H1 (cell line): ENCODE measurements at regions not wholly inside any gene's neighbourhood (a gene's known extent, or its start where the extent isn't known, plus 50 kb on each side); places are given as distances from the start of the nearest gene placed in this dataset.

Experiments
- CTCF ChIA-PET: fragments of 300-600 bp; sonication (Branson Sonifier 250); formaldehyde crosslinking; loops from one replicate; lab custom pipeline; 2021; ENCODE audit not compliant: partially characterized antibody; lab: Charles Lee
- POLR2A ChIA-PET: fragments of 300-600 bp; sonication (Branson Sonifier 250); formaldehyde crosslinking; loops from one replicate; lab custom pipeline; 2021; ENCODE audit warnings: inconsistent platforms; ENCODE audit not compliant: partially characterized antibody; lab: Charles Lee
- DNase-seq, 2 experiments: peaks; one replicate each; pipeline versions ENCODE4 v3.0.0 to v3.0.0-alpha.2; 2010 to 2022; ENCODE audit warnings: low spot score in 2 of 2, low read depth in 1 of 2, mixed read lengths in 1 of 2
- FAIRE-seq: peaks from 2 replicates; lab custom pipeline; 2011; peaks lifted over from hg19 to GRCh38; lab: Jason Lieb, UNC
- H2AFZ ChIP-seq: 2 replicates; pipeline ENCODE4 v1.8.1; 2012; ENCODE audit warnings: low read length, inconsistent platforms
- H2AK5ac ChIP-seq: 2 replicates; pipeline ENCODE4 v1.6.1; 2013; ENCODE audit warnings: low read depth, low read length
- H2BK120ac ChIP-seq: replicated peaks from 2 replicates; pipeline ENCODE3; 2013; ENCODE audit warnings: low read depth, low read length, inconsistent platforms
- H2BK12ac ChIP-seq: 2 replicates; pipeline ENCODE4 v1.6.1; 2013; ENCODE audit warnings: low read depth, low read length
- H2BK15ac ChIP-seq: 2 replicates; pipeline ENCODE4 v1.6.1; 2013; ENCODE audit warnings: low read length
- H2BK20ac ChIP-seq: 2 replicates; pipeline ENCODE4 v1.6.1; 2013; ENCODE audit warnings: low read length
- H2BK5ac ChIP-seq: 2 replicates; pipeline ENCODE4 v1.6.1; 2013; ENCODE audit warnings: low read depth, low read length
- H3K14ac ChIP-seq: 2 replicates; pipeline ENCODE4 v1.6.1; 2013; ENCODE audit warnings: inconsistent platforms; ENCODE audit not compliant: insufficient read length
- H3K18ac ChIP-seq: 2 replicates; pipeline ENCODE4 v1.6.1; 2013; ENCODE audit warnings: low read length; ENCODE audit errors: extremely low read depth
- H3K23ac ChIP-seq: 2 replicates; pipeline ENCODE4 v1.6.1; 2013; ENCODE audit warnings: inconsistent platforms; ENCODE audit not compliant: insufficient read length
- H3K23me2 ChIP-seq: 2 replicates; pipeline ENCODE4 v1.6.1; 2013; ENCODE audit warnings: low read depth, low read length
- H3K27ac ChIP-seq: 2 replicates; pipeline ENCODE4 v1.6.1; 2011; ENCODE audit warnings: low read depth, low read length, inconsistent platforms
- H3K27me3 ChIP-seq, 4 experiments: replicated peaks in 1 of 4; 1 replicate in 1 of 4; 2 replicates in 3 of 4; pipeline versions ENCODE4 v1.6.1 to v1.8.1; 2011 to 2013; ENCODE audit warnings: low read length in 3 of 4, mild to moderate bottlenecking in 3 of 4, inconsistent platforms in 2 of 4, mixed read lengths in 2 of 4, moderate library complexity in 1 of 4; ENCODE audit not compliant: control insufficient read depth in 3 of 4, insufficient read depth in 3 of 4; ENCODE audit errors: extremely low read depth in 1 of 4
- H3K36me3 ChIP-seq, 4 experiments: 2 replicates each; pipeline versions ENCODE4 v1.6.1 to v1.8.1; 2011 to 2013; ENCODE audit warnings: mild to moderate bottlenecking in 4 of 4, low read length in 3 of 4, moderate library complexity in 2 of 4, control low read depth in 1 of 4, inconsistent platforms in 1 of 4; ENCODE audit not compliant: insufficient read depth in 4 of 4, control insufficient read depth in 2 of 4
- H3K4ac ChIP-seq: replicated peaks from 2 replicates; pipeline ENCODE3; 2013; ENCODE audit warnings: low read length, low read depth, mixed read lengths, inconsistent platforms; ENCODE audit not compliant: insufficient read length
- H3K4me1 ChIP-seq, 4 experiments: replicated peaks in 1 of 4; 1 replicate in 1 of 4; 2 replicates in 3 of 4; pipeline versions ENCODE4 v1.6.1 to v1.8.1; 2011 to 2013; ENCODE audit warnings: low read length in 3 of 4, inconsistent platforms in 2 of 4, mixed read lengths in 1 of 4; ENCODE audit not compliant: insufficient read depth in 4 of 4, control insufficient read depth in 3 of 4
- H3K4me2 ChIP-seq, 2 experiments: 2 replicates each; pipeline versions ENCODE4 v1.6.1 to v1.8.1; 2011 to 2013; ENCODE audit warnings: low read depth in 2 of 2, low read length in 2 of 2, control low read depth in 1 of 2, inconsistent platforms in 1 of 2, mild to moderate bottlenecking in 1 of 2; ENCODE audit not compliant: insufficient read depth in 1 of 2
- H3K4me3 ChIP-seq, 4 experiments: fragments of 200-600, 300-600 bp in 1 of 4; sonication (generic), shearing (Covaris generic), sonication (Bioruptor Twin) in 1 of 4; 2 replicates each; pipeline versions ENCODE4 v1.5.1 to v1.8.1; 2011 to 2016; ENCODE audit warnings: low read length in 4 of 4, low read depth in 3 of 4, control low read depth in 2 of 4, inconsistent platforms in 2 of 4, mild to moderate bottlenecking in 2 of 4, mixed read lengths in 1 of 4, moderate library complexity in 1 of 4; ENCODE audit not compliant: insufficient read depth in 2 of 4; ENCODE audit errors: extremely low read depth in 1 of 4
- H3K56ac ChIP-seq: replicated peaks from 2 replicates; pipeline ENCODE3; 2013; ENCODE audit warnings: low read depth, mild to moderate bottlenecking, mixed read lengths, low read length, inconsistent platforms; ENCODE audit not compliant: insufficient read length
- H3K79me1 ChIP-seq: 2 replicates; pipeline ENCODE4 v1.6.1; 2013; ENCODE audit warnings: low read depth, low read length, control low read depth
- H3K79me2 ChIP-seq, 2 experiments: 2 replicates each; pipeline versions ENCODE4 v1.6.1 to v1.8.1; 2012 to 2013; ENCODE audit warnings: low read length in 2 of 2, mild to moderate bottlenecking in 2 of 2, inconsistent platforms in 1 of 2; ENCODE audit not compliant: insufficient read depth in 2 of 2, control insufficient read depth in 1 of 2
- H3K9ac ChIP-seq, 4 experiments: replicated peaks in 1 of 4; 1 replicate in 1 of 4; 2 replicates in 3 of 4; pipeline versions ENCODE4 v1.6.1 to v1.8.1; 2011 to 2013; ENCODE audit warnings: low read depth in 3 of 4, low read length in 3 of 4, control low read depth in 2 of 4, mild to moderate bottlenecking in 2 of 4, moderate library complexity in 2 of 4, inconsistent platforms in 1 of 4; ENCODE audit errors: extremely low read depth in 1 of 4
- H3K9me3 ChIP-seq, 2 experiments: 2 replicates each; pipeline versions ENCODE4 v1.6.1 to v1.8.1; 2012 to 2013; ENCODE audit warnings: mild to moderate bottlenecking in 2 of 2, moderate library complexity in 2 of 2, control low read depth in 1 of 2, inconsistent platforms in 1 of 2, low read depth in 1 of 2, low read length in 1 of 2, mixed read lengths in 1 of 2; ENCODE audit not compliant: insufficient read depth in 2 of 2
- H4K20me1 ChIP-seq, 2 experiments: replicated peaks in 1 of 2; 2 replicates each; pipeline versions ENCODE3 to v1.8.1; 2011 to 2013; ENCODE audit warnings: inconsistent platforms in 2 of 2, low read length in 2 of 2, mild to moderate bottlenecking in 1 of 2; ENCODE audit not compliant: insufficient read depth in 2 of 2, control insufficient read depth in 1 of 2
- H4K5ac ChIP-seq: 2 replicates; pipeline ENCODE4 v1.6.1; 2013; ENCODE audit warnings: low read length, low read depth, mixed read lengths, inconsistent platforms; ENCODE audit not compliant: insufficient read length
- H4K8ac ChIP-seq: 2 replicates; pipeline ENCODE4 v1.8.0; 2013; ENCODE audit warnings: mild to moderate bottlenecking, moderate library complexity, low read length, inconsistent platforms; ENCODE audit not compliant: insufficient read depth; ENCODE audit errors: extremely low read depth
- H4K91ac ChIP-seq: replicated peaks from 2 replicates; pipeline ENCODE3; 2013; ENCODE audit warnings: low read length, mixed read lengths, inconsistent platforms; ENCODE audit not compliant: insufficient read length
- KDM5A ChIP-seq: fragments of 200-600 bp; IDR thresholded peaks from 2 replicates; pipeline ENCODE4 v1.7.1; 2012; ENCODE audit warnings: mild to moderate bottlenecking, low read length, inconsistent platforms, mixed read lengths
- WGBS, 2 experiments: shearing (Covaris generic) in 1 of 2; methylation state at CpG; one replicate each; pipeline versions ENCODE4 v1.1.6 to v1.1.7; 2013 to 2015; ENCODE audit warnings: low lambda C conversion rate in 2 of 2, mixed read lengths in 2 of 2, inconsistent platforms in 1 of 2, low coverage in 1 of 2, missing lambda C conversion rate in 1 of 2; ENCODE audit not compliant: insufficient replicate concordance in 2 of 2, insufficient coverage in 1 of 2, insufficient read length in 1 of 2; ENCODE audit errors: extremely low coverage in 1 of 2, missing lambda C conversion rate in 1 of 2; 5-methylcytosine and 5-hydroxymethylcytosine counted together

DNA sequence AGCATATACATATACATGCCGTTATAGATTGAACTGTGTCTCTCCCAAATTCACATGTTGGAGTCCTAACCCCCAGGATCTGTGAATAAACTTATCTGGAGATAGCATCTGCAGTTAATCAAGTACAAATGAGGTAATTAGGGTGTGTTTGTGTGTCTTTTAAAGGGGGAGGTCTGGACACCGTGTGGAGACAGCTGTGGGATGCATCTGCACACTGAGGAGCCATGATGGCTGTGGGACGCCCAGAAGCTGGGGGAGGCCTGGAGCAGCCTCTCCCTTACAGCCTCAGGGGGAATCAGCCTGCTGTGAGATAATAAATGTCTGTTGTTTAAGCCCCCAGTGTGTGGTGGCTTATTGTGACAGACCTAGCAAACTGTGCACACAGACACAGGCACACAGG is 51.8 kb upstream of the COL18A1 start:
- no peak overlapping the region for H2BK20ac ChIP-seq
- peak overlapping the region; percentile 71; the same call in 1 of the 2 replicates for H2BK12ac ChIP-seq
- H3K18ac ChIP-seq: no peak overlapping the region
- H3K79me1 ChIP-seq: no peaks in the 10 kb centered on the region
- no peaks in the 10 kb centered on the region for H3K27me3 ChIP-seq
- H3K4me1 ChIP-seq: no peaks in the 10 kb centered on the region; a peak in 1 of 7 replicates
- H3K27ac ChIP-seq: no peak overlapping the region
- 89% methylated on average over 3 of the region's 3 CpGs; no CpG with 5 or more reads in 1 of the 2 experiments for WGBS, 2 experiments
- no peaks in the 10 kb centered on the region for H3K9me3 ChIP-seq
- ChIA-PET CTCF (no interaction called here), POLR2A (no interaction called here)
- no peak overlapping the region for H2AFZ ChIP-seq
- FAIRE-seq (no peak), DNase-seq (no peak)
- H3K4ac ChIP-seq: no peak overlapping the region
- no peak overlapping the region for H3K23ac ChIP-seq
- H2BK120ac ChIP-seq: no peak overlapping the region
- H2AK5ac ChIP-seq: 0 out of 2 replicates have a peak overlapping the region, but pooled peaks have one; percentile 87
- no peak overlapping the region for H3K4me2 ChIP-seq
- H3K4me3 ChIP-seq: no peak overlapping the region
- H3K14ac ChIP-seq: no peak overlapping the region
- no peak overlapping the region for H4K8ac ChIP-seq
- no peak overlapping the region; the same call in 1 of the 2 replicates for H2BK5ac ChIP-seq
- H3K79me2 ChIP-seq: no peaks in the 10 kb centered on the region
- H3K36me3 ChIP-seq: no peaks in the 10 kb centered on the region
- peaks cover 0 to 6% of the 10 kb centered on the region in 2 experiments for H4K20me1 ChIP-seq
- H2BK15ac ChIP-seq: no peak overlapping the region
- H3K56ac ChIP-seq: no peak overlapping the region
- no peak overlapping the region for H4K91ac ChIP-seq
- no peak overlapping the region for H3K9ac ChIP-seq
- no peaks in the 10 kb centered on the region for H3K23me2 ChIP-seq
- no peak overlapping the region for H4K5ac ChIP-seq
- no peak for TF ChIP-seq KDM5A
